ENCODE measurements at regions not wholly inside any gene's neighbourhood (a gene's known extent, or its start where the extent isn't known, plus 50 kb on each side); places are given as distances from the start of the nearest gene placed in this dataset.
"Not testable (repeated sequence)": the region's sequence is repeated elsewhere in the genome, so short reads cannot be mapped to it uniquely, and the experiment has no call there.

DNA sequence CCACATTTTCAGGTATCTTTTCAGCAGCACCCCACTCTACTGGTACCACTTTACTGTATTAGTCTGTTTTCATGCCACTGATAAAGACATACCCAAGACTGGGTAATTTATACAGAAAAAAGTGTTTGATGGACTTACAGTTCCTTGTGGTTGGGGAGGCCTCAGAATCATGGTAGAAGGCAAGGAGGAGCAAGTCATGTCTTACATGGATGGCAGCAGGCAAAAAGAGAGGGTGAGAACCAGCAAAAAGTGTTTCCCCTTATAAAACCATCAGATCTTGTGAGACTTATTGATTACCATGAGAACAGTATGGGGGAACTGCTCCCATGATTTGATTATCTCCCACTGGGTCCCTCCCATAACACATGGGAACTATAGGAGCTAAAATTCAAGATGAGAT is 685.9 kb downstream of the NYAP2 start:
- H3K36me3 ChIP-seq (ENCODE audit: insufficient read depth, low read length); H3K27ac Mint-ChIP-seq; H3K27me3 Mint-ChIP-seq; H3K4me3 Mint-ChIP-seq; DNase-seq; H3K4me1 ChIP-seq (ENCODE audit: insufficient read depth, low read length); H3K9me3 ChIP-seq (ENCODE audit: control insufficient read depth in 1 of 2, low read length in 2 of 2); POLR2A ChIA-PET (ENCODE audit: partially characterized antibody); H3K4me1 Mint-ChIP-seq; CTCF ChIA-PET (ENCODE audit: partially characterized antibody); intact Hi-C loops (cut with micrococcal nuclease); H3K4me3 ChIP-seq (ENCODE audit: low read length in 2 of 2); H3K27ac ChIP-seq (ENCODE audit: low read depth, low read length); H3K9me3 Mint-ChIP-seq; H3K27me3 ChIP-seq (ENCODE audit: insufficient read depth, low read length); H3K36me3 Mint-ChIP-seq: not testable (repeated sequence)

DNA sequence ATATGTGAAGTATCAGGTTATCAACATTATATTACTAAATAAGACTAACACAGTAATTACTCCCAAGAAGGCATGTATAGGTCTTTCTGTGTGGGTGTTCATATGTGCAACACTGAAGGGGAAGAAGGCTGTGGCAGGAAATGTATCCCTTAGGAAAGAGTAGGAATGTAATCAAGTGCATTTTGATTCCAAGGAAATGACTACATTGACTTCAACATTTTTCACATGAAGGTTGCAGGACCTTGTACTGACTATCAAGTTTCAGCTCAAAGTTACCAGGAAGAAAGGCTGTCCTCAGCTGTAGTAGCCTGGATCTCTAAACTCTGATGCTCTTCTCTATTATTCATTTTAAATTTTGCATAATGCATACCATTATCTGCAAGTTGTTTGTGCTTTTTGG is 680.8 kb downstream of the NYAP2 start:
- ChIA-PET POLR2A (ENCODE audit: partially characterized antibody) (no interaction called here), CTCF (ENCODE audit: partially characterized antibody) (no interaction called here)
- Mint-ChIP-seq H3K27me3 (peaks cover 0 to 2% of the 10 kb centered on the region in 2 donors), H3K36me3 (no peaks in the 10 kb centered on the region), H3K4me3 (no peak overlapping the region), H3K9me3 (peaks cover 0 to 5% (median 0%) of the 10 kb centered on the region in 8 donors), H3K27ac (no peak overlapping the region), H3K4me1 (no peaks in the 10 kb centered on the region)
- no peaks in the 10 kb centered on the region for H3K27me3 ChIP-seq (ENCODE audit: insufficient read depth, low read length)
- no peaks in the 10 kb centered on the region for H3K36me3 ChIP-seq (ENCODE audit: insufficient read depth, low read length)
- no peaks in the 10 kb centered on the region for H3K9me3 ChIP-seq (ENCODE audit: control insufficient read depth in 1 of 2, low read length in 2 of 2)
- no peak for DNase-seq
- intact Hi-C loops (cut with micrococcal nuclease): no loop called here
- no peaks in the 10 kb centered on the region for H3K4me1 ChIP-seq (ENCODE audit: insufficient read depth, low read length)
- no peak overlapping the region for H3K27ac ChIP-seq (ENCODE audit: low read depth, low read length)
- no peak overlapping the region for H3K4me3 ChIP-seq (ENCODE audit: low read length in 2 of 2)

DNA sequence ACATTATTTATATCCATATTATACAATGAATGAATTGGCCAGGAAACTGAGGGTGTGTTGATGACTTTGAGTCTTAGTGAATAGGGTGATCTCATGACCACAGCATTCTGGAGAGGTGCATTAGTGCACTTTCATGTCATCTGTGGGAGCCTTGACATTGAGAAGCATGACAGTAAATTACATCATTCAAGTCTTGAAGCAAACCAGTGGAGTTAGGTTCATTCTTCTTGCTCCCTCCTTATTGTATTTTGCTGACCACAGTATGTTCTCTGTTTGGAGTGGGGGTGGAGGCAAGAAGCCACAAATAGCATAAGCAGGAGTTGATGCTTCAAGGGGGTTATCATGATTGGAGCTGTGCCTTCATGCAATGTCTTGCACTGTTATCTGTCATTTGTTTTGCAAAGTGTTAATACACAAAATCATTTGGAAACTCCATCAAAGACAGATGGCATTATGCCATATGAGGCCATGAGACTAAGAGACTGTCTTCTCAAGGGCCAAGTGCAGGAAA is 680.2 kb downstream of the NYAP2 start:
- Histone ChIP-seq H3K27me3 (ENCODE audit: insufficient read depth, low read length) (no peaks in the 10 kb centered on the region), H3K4me3 (ENCODE audit: low read length in 2 of 2) (no peak overlapping the region), H3K4me1 (ENCODE audit: insufficient read depth, low read length) (no peaks in the 10 kb centered on the region), H3K9me3 (ENCODE audit: control insufficient read depth in 1 of 2, low read length in 2 of 2) (no peaks in the 10 kb centered on the region), H3K36me3 (ENCODE audit: insufficient read depth, low read length) (no peaks in the 10 kb centered on the region), H3K27ac (ENCODE audit: low read depth, low read length) (no peak overlapping the region)
- peaks cover 0 to 2% of the 10 kb centered on the region in 2 donors for H3K27me3 Mint-ChIP-seq
- H3K27ac Mint-ChIP-seq: no peak overlapping the region
- H3K36me3 Mint-ChIP-seq: no peaks in the 10 kb centered on the region
- peaks cover 0 to 4% (median 0%) of the 10 kb centered on the region in 8 donors for H3K9me3 Mint-ChIP-seq
- intact Hi-C loops (cut with micrococcal nuclease): no loop called here
- DNase-seq: no peak
- no peaks in the 10 kb centered on the region for H3K4me1 Mint-ChIP-seq
- ChIA-PET CTCF (ENCODE audit: partially characterized antibody) (no interaction called here), POLR2A (ENCODE audit: partially characterized antibody) (no interaction called here)
- H3K4me3 Mint-ChIP-seq: no peak overlapping the region

DNA sequence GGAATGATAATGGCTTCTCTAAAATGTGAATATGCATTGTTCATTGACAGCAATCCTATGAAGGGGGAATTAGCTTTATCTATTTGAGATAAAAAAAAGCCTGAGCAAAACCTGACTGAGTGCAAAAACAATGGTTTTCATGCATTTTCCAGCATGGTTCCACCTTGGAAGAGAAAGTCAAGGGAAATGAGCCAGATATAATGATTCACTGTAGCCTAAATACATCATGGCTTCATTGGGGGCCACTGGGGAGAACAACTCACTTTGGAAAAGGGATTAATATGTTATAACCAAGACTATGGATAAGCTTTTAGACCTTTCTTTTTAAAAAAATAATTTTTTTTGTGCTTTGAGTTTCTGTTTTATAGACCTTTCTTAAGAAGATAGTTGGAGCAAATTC is 679.7 kb downstream of the NYAP2 start:
- H3K36me3 Mint-ChIP-seq: no peaks in the 10 kb centered on the region
- Histone ChIP-seq H3K36me3 (ENCODE audit: insufficient read depth, low read length) (no peaks in the 10 kb centered on the region), H3K9me3 (ENCODE audit: control insufficient read depth in 1 of 2, low read length in 2 of 2) (no peaks in the 10 kb centered on the region), H3K27ac (ENCODE audit: low read depth, low read length) (no peak overlapping the region), H3K27me3 (ENCODE audit: insufficient read depth, low read length) (no peaks in the 10 kb centered on the region), H3K4me3 (ENCODE audit: low read length in 2 of 2) (no peak overlapping the region), H3K4me1 (ENCODE audit: insufficient read depth, low read length) (no peaks in the 10 kb centered on the region)
- no peak for DNase-seq
- H3K27me3 Mint-ChIP-seq: peaks cover 0 to 2% of the 10 kb centered on the region in 2 donors
- H3K4me1 Mint-ChIP-seq: no peaks in the 10 kb centered on the region
- ChIA-PET POLR2A (ENCODE audit: partially characterized antibody) (interaction anchor here (0.9 kb wide), 1 partner anchor 35 kb away, joined by 3 read pairs; no protein-coding TSS in a partner anchor), CTCF (ENCODE audit: partially characterized antibody) (no interaction called here)
- no peak overlapping the region for H3K27ac Mint-ChIP-seq
- intact Hi-C loops (cut with micrococcal nuclease): no loop called here
- peaks cover 0 to 4% (median 0%) of the 10 kb centered on the region in 8 donors for H3K9me3 Mint-ChIP-seq
- H3K4me3 Mint-ChIP-seq: no peak overlapping the region

DNA sequence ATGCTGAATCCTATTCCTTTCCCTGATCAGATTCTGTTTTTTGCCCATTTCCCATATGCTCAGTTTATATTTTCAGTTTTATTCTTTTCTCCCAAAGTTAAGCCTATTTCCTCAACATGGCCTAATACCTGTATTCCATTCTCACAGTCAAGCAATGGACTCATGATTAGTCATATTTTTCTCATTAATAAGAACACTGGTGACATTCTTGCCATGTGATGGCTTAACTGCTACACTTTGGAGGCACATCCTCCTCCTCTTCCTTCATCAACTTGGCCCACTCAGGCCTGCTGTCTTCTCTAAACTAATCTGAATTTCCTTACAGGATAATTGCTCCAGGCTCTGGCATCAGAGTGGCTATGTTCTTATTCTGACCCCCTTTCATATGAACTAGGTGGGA is 679.2 kb downstream of the NYAP2 start:
- peaks cover 0 to 2% of the 10 kb centered on the region in 2 donors for H3K27me3 Mint-ChIP-seq

DNA sequence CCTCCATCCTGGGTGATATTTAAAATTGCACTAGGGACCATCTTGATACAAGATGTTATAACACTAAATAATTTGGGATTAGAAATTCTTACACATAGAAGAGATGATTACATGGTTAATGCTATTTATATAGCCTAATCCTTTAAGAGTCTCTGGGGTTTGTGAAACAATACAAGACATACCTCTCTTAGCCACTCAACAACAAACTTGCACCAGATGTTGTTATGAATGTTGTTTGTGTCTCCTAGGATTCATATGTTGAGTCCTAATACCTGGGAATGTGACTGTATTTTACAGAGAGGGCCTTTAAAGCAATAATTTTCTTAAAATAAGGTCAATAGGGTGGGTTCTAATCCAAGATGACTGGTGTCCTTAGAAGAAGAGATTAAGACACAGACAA is 678.3 kb downstream of the NYAP2 start:
- Mint-ChIP-seq H3K27me3 (no peaks in the 10 kb centered on the region), H3K27ac (no peak overlapping the region), H3K4me3 (no peak overlapping the region), H3K36me3 (no peaks in the 10 kb centered on the region), H3K9me3 (peaks cover 0 to 1% (median 0%) of the 10 kb centered on the region in 8 donors), H3K4me1 (no peaks in the 10 kb centered on the region)
- Histone ChIP-seq H3K36me3 (ENCODE audit: insufficient read depth, low read length) (no peaks in the 10 kb centered on the region), H3K4me3 (ENCODE audit: low read length in 2 of 2) (no peak overlapping the region), H3K27ac (ENCODE audit: low read depth, low read length) (no peak overlapping the region), H3K9me3 (ENCODE audit: control insufficient read depth in 1 of 2, low read length in 2 of 2) (no peaks in the 10 kb centered on the region), H3K27me3 (ENCODE audit: insufficient read depth, low read length) (no peaks in the 10 kb centered on the region), H3K4me1 (ENCODE audit: insufficient read depth, low read length) (no peaks in the 10 kb centered on the region)
- CTCF ChIA-PET (ENCODE audit: partially characterized antibody): no interaction called here
- intact Hi-C loops (cut with micrococcal nuclease): no loop called here
- no peak for DNase-seq
- POLR2A ChIA-PET (ENCODE audit: partially characterized antibody): no interaction called here

More for the DNA sequence above, 679.2 kb downstream of the NYAP2 start:
- Histone ChIP-seq H3K9me3 (ENCODE audit: control insufficient read depth in 1 of 2, low read length in 2 of 2) (no peaks in the 10 kb centered on the region), H3K4me3 (ENCODE audit: low read length in 2 of 2) (no peak overlapping the region), H3K27me3 (ENCODE audit: insufficient read depth, low read length) (no peaks in the 10 kb centered on the region), H3K36me3 (ENCODE audit: insufficient read depth, low read length) (no peaks in the 10 kb centered on the region), H3K4me1 (ENCODE audit: insufficient read depth, low read length) (no peaks in the 10 kb centered on the region), H3K27ac (ENCODE audit: low read depth, low read length) (no peak overlapping the region)
- Mint-ChIP-seq H3K4me1 (no peaks in the 10 kb centered on the region), H3K9me3 (peaks cover 0 to 1% (median 0%) of the 10 kb centered on the region in 8 donors), H3K27ac (no peak overlapping the region), H3K36me3 (no peaks in the 10 kb centered on the region), H3K4me3 (no peak overlapping the region)
- intact Hi-C loops (cut with micrococcal nuclease): no loop called here
- ChIA-PET CTCF (ENCODE audit: partially characterized antibody) (no interaction called here), POLR2A (ENCODE audit: partially characterized antibody) (interaction anchor here (0.9 kb wide), 1 partner anchor 35 kb away, joined by 3 read pairs; no protein-coding TSS in a partner anchor)
- DNase-seq: no peak

DNA sequence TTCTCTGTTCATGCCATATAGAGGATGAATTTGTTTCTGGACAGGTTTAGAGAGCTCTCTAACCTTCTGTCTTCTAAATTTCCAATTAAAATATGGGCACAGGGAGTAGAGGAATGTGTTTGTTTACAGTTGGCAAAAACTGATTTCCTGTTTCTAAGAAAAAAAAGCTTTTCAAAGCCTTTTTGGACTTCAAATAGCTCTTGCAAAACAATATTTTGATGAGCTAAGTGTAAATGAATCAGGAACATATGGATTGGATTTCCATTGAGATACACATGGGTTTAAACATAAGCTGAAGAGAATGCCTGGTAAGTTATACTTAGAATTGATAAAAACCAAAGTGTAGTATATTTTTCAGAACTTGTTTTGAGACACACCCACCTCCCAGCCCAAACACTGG is 677.5 kb downstream of the NYAP2 start:
- CTCF ChIA-PET (ENCODE audit: partially characterized antibody): no interaction called here
- intact Hi-C loops (cut with micrococcal nuclease): no loop called here

DNA sequence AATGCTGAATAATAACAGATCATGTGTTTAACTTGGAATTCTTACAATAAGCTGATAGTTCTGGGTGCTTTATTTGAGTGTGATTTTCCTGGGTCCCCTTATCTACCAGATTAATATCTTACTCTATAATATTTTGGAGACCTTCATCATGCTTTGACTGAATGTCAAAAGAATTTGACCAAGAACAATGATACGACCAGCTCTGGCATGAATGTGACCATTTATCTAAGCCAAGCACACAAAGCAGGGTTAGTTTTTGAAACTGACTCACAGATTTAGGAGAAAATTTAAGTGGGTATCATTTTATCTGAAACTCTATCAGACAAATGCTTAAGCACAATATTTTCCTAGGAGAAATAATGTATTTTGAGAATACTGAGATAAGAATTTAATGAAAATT is 677.0 kb downstream of the NYAP2 start:
- H3K27ac Mint-ChIP-seq: no peak overlapping the region
- POLR2A ChIA-PET (ENCODE audit: partially characterized antibody): no interaction called here
- Histone ChIP-seq H3K27me3 (ENCODE audit: insufficient read depth, low read length) (no peaks in the 10 kb centered on the region), H3K27ac (ENCODE audit: low read depth, low read length) (no peak overlapping the region), H3K9me3 (ENCODE audit: control insufficient read depth in 1 of 2, low read length in 2 of 2) (no peaks in the 10 kb centered on the region), H3K4me1 (ENCODE audit: insufficient read depth, low read length) (no peaks in the 10 kb centered on the region), H3K4me3 (ENCODE audit: low read length in 2 of 2) (no peak overlapping the region), H3K36me3 (ENCODE audit: insufficient read depth, low read length) (no peaks in the 10 kb centered on the region)
- no peaks in the 10 kb centered on the region for H3K4me1 Mint-ChIP-seq
- CTCF ChIA-PET (ENCODE audit: partially characterized antibody): no interaction called here
- no peaks in the 10 kb centered on the region for H3K36me3 Mint-ChIP-seq
- no peaks in the 10 kb centered on the region for H3K9me3 Mint-ChIP-seq
- DNase-seq: no peak
- intact Hi-C loops (cut with micrococcal nuclease): no loop called here
- H3K27me3 Mint-ChIP-seq: no peaks in the 10 kb centered on the region
- H3K4me3 Mint-ChIP-seq: no peak overlapping the region

More for the DNA sequence above, 677.5 kb downstream of the NYAP2 start:
- no peaks in the 10 kb centered on the region for H3K4me1 ChIP-seq (ENCODE audit: insufficient read depth, low read length)
- Mint-ChIP-seq H3K36me3 (no peaks in the 10 kb centered on the region), H3K27me3 (no peaks in the 10 kb centered on the region), H3K4me1 (no peaks in the 10 kb centered on the region), H3K9me3 (peaks cover 0 to under 1% (median 0%) of the 10 kb centered on the region in 8 donors), H3K27ac (no peak overlapping the region), H3K4me3 (no peak overlapping the region)
- H3K27ac ChIP-seq (ENCODE audit: low read depth, low read length): no peak overlapping the region
- no peaks in the 10 kb centered on the region for H3K27me3 ChIP-seq (ENCODE audit: insufficient read depth, low read length)
- POLR2A ChIA-PET (ENCODE audit: partially characterized antibody): no interaction called here
- DNase-seq: no peak
- H3K9me3 ChIP-seq (ENCODE audit: control insufficient read depth in 1 of 2, low read length in 2 of 2): no peaks in the 10 kb centered on the region
- no peaks in the 10 kb centered on the region for H3K36me3 ChIP-seq (ENCODE audit: insufficient read depth, low read length)
- no peak overlapping the region for H3K4me3 ChIP-seq (ENCODE audit: low read length in 2 of 2)
